Activated CD8-positive, alpha-beta T cell treated with anti-CD3 and anti-CD28 coated beads, Interleukin-2, amount 10 ng/mL, durations not matched to agents 7 days and 5 days (primary cell): ENCODE measurements at regions not wholly inside any gene's neighbourhood (a gene's known extent, or its start where the extent isn't known, plus 50 kb on each side); places are given as distances from the start of the nearest gene placed in this dataset.

Source experiments
- ATAC-seq: fragments of 150-1000 bp; cut with Tn5 transposase; one replicate; pipeline ENCODE4 v1.10.0; 2021; ENCODE audit warnings: moderate library complexity
- CTCF ChIA-PET: fragments of 350-600 bp; sonication (Branson Sonifier 250); formaldehyde crosslinking; loops from one replicate; lab custom pipeline; 2021; ENCODE audit warnings: antibody characterized with exemption; lab: Charles Lee
- POLR2A ChIA-PET: fragments of 350-600 bp; sonication (Branson Sonifier 250); formaldehyde crosslinking; loops from one replicate; lab custom pipeline; 2021; ENCODE audit warnings: antibody characterized with exemption; lab: Charles Lee
- DNase-seq: peaks from one replicate; pipeline ENCODE4 v3.0.0-alpha.2; 2020
- H3K27ac Mint-ChIP-seq: one replicate; pipeline ENCODE4 v1.8.0; 2021; ENCODE audit warnings: mild to moderate bottlenecking, mixed read lengths
- H3K27me3 Mint-ChIP-seq: one replicate; pipeline ENCODE4 v1.8.0; 2021; ENCODE audit warnings: low read depth, mixed read lengths
- H3K36me3 Mint-ChIP-seq: one replicate; pipeline ENCODE4 v1.8.0; 2021; ENCODE audit warnings: low read depth, mixed read lengths
- H3K4me1 Mint-ChIP-seq: one replicate; pipeline ENCODE4 v1.8.0; 2021; ENCODE audit warnings: low read depth, mixed read lengths
- H3K4me3 Mint-ChIP-seq: one replicate; pipeline ENCODE4 v1.8.0; 2021; ENCODE audit warnings: mild to moderate bottlenecking, mixed read lengths
- H3K9me3 Mint-ChIP-seq: one replicate; pipeline ENCODE4 v1.8.0; 2022; ENCODE audit warnings: mixed read lengths; ENCODE audit not compliant: insufficient read depth

DNA sequence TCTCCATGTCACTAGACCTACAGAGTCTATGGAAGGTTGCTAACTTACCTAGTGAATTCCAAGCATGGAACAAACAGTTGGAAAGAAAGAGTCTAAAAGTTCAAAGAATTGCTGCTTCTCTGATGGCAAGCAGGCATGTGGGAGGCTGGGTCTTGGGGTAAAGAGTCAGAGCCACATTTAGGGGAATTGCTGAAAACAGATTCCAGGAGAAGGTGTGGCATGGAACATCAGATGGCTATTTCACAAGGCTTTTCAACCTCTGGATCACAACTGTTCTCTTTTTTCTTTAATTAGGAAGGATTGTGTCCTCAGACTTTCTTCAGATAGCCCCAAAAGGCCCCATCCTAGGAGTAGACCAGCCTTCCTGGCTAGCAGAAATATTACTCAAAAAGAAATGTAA is 601.5 kb downstream of the MAFB start:
- Mint-ChIP-seq H3K4me3 (no peak overlapping the region), H3K36me3 (no peaks in the 10 kb centered on the region), H3K4me1 (no peaks in the 10 kb centered on the region), H3K27me3 (no peaks in the 10 kb centered on the region), H3K27ac (no peak overlapping the region), H3K9me3 (no peaks in the 10 kb centered on the region)
- DNase-seq (no peak), ATAC-seq (no peak)
- ChIA-PET CTCF (no interaction called here), POLR2A (no interaction called here)

DNA sequence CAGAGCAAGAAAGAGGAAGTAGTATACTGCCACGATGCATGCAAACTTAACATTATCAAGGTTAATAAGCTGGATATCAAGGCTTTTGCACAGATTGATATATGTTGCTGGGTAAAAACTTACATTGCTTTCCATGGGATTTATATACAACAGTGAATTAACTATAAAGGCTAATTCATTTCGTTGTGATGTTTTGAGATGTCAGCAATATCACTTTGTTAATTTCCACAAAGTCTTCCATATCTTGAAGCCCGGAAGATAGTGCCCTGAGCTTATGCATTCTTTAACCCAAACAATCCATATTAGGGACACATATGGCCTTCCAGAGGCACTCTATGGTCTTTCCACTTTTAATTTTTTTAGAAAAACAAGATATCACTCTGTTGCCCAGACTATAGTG is 603.5 kb downstream of the MAFB start:
- Mint-ChIP-seq H3K9me3 (no peaks in the 10 kb centered on the region), H3K36me3 (no peaks in the 10 kb centered on the region), H3K4me1 (no peaks in the 10 kb centered on the region), H3K27me3 (no peaks in the 10 kb centered on the region), H3K4me3 (no peak overlapping the region), H3K27ac (no peak overlapping the region)
- CTCF ChIA-PET, result no interaction called here
- ATAC-seq, result no peak
- POLR2A ChIA-PET, result no interaction called here
- no peak for DNase-seq

DNA sequence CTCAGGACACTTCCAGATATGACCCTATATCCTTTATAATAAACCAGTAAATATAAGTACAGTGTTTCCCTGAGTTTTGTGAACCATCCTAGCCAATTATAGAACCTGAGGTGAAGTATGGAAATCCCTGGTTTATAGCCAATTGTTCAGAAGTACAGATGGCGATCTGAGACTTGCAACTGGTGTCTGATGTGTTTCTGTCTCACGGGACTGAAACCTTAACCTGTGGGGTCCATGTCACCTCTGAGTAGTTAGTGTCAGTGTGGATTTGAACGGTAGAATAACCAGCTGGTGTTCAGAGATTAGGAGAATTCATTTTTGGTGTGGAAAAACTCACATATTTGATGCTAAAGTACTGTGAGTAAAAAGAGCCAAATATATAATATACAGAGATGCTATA is 606.6 kb downstream of the MAFB start:
- no peak for DNase-seq
- H3K4me1 Mint-ChIP-seq, result no peaks in the 10 kb centered on the region
- no peaks in the 10 kb centered on the region for H3K9me3 Mint-ChIP-seq
- ChIA-PET CTCF (no interaction called here), POLR2A (no interaction called here)
- H3K27ac Mint-ChIP-seq, result no peak overlapping the region
- no peak for ATAC-seq
- no peaks in the 10 kb centered on the region for H3K36me3 Mint-ChIP-seq
- H3K4me3 Mint-ChIP-seq, result no peak overlapping the region
- no peaks in the 10 kb centered on the region for H3K27me3 Mint-ChIP-seq

DNA sequence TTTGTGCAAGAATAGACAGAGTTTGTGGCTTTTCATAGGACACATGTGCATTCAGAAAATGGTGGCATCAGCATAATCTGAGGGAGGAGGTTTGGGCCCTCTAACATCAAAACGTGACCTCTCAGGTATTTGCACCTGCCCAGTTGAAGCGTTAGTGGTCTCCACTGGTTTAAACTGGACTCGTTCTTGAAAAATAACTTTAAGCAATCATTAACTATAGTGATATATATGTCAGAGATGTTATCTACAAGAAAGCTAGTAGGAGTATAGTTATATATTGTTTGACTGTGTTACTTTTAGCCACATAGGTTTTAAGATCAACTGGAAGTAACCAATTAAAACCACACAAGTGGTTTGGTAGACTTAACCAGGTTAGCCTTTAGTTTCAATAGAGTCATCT is 607.4 kb downstream of the MAFB start:
- H3K27ac Mint-ChIP-seq, result no peak overlapping the region
- no peaks in the 10 kb centered on the region for H3K4me1 Mint-ChIP-seq

DNA sequence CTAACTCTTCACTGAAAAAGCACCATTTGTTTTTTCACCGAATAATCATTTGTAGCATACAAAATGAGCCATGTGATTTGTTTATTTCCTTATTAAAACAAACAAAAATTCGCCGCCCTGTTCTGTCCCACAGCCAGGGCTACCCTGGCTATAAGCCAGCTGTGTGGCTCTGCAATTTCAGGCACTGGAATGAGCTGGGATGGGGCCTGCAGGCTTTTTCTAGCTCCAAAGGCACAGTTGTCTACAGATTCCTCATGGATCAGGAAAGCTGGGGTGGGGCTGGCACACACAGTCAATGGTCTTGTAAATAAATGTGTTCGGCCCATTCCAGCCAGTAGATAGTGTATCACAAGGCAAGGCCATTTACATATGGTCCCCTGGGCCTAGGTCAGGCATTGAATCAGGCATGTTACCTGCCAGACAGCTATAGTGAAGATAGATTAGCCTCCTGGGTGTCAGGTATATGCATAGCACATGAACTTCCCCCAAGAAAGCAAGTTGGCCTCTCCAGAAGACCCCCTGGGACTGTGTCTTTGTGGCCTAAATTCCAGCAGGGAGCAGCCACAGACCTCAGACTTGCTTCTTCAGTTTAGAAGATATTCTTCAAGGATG is 608.9 kb downstream of the MAFB start:
- DNase-seq (no peak), ATAC-seq (no peak)
- Mint-ChIP-seq H3K27ac (no peak overlapping the region), H3K4me3 (no peak overlapping the region), H3K9me3 (no peaks in the 10 kb centered on the region), H3K36me3 (no peaks in the 10 kb centered on the region), H3K27me3 (no peaks in the 10 kb centered on the region), H3K4me1 (no peaks in the 10 kb centered on the region)
- CTCF ChIA-PET, result no interaction called here
- POLR2A ChIA-PET, result no interaction called here

More for the DNA sequence above, 607.4 kb downstream of the MAFB start:
- Mint-ChIP-seq H3K36me3 (no peaks in the 10 kb centered on the region), H3K4me3 (no peak overlapping the region), H3K9me3 (no peaks in the 10 kb centered on the region), H3K27me3 (no peaks in the 10 kb centered on the region)
- ChIA-PET CTCF (no interaction called here), POLR2A (no interaction called here)
- no peak for ATAC-seq
- no peak for DNase-seq

DNA sequence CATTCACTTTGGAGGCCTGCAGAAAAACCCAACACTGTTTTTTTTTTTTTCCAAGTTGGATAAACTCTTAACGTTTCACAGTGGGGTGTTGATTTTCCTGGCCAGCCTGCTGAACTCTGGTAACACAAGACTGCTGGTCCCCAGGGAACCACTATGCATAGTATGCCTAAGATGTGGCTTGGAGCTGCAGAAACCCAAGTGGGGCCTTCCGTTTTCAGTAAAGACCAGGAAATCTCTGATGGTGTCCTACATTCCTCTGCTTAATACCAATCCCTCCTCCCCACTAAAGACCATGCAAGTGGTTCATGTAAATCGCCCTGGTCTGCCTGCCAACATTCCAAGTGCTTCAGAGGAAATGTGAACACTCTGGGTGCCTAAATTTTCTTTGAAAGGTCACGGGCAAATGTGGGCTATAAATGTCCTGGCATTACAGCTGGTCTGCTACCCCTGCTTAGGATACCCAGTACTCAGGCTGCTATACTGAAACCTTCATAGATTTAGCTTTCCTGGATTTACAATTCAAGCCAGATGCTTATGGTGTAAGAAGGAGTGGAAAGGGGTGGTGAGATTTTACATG is 615.4 kb downstream of the MAFB start:
- DNase-seq (no peak), ATAC-seq (no peak)
- H3K36me3 Mint-ChIP-seq, result no peaks in the 10 kb centered on the region
- no peaks in the 10 kb centered on the region for H3K4me1 Mint-ChIP-seq
- H3K27me3 Mint-ChIP-seq, result no peaks in the 10 kb centered on the region
- ChIA-PET CTCF (no interaction called here), POLR2A (no interaction called here)
- H3K4me3 Mint-ChIP-seq, result no peak overlapping the region
- no peaks in the 10 kb centered on the region for H3K9me3 Mint-ChIP-seq
- no peak overlapping the region for H3K27ac Mint-ChIP-seq

DNA sequence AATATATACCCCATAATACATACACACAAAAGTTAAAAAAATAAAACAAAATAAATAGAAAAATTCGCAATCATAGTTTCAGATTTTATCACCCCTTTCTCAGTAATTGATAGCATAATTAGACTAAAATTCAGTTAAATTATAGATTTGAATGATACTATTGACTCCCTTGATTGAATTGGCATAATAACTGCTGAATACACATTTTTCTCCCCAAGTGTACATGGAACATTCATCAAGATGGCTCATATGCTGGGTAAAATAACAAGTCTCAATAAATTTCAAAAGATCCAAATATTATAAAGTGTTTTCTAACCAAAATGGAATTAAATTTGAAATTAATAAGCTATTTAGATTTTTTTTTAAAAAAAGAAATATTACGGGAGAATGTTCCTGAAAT is 616.1 kb downstream of the MAFB start:
- H3K4me1 Mint-ChIP-seq, result no peaks in the 10 kb centered on the region
- no peaks in the 10 kb centered on the region for H3K27me3 Mint-ChIP-seq
- DNase-seq, result no peak
- no peaks in the 10 kb centered on the region for H3K36me3 Mint-ChIP-seq
- no peak for ATAC-seq
- H3K4me3 Mint-ChIP-seq, result no peak overlapping the region
- no peak overlapping the region for H3K27ac Mint-ChIP-seq
- CTCF ChIA-PET, result no interaction called here
- POLR2A ChIA-PET, result no interaction called here
- no peaks in the 10 kb centered on the region for H3K9me3 Mint-ChIP-seq

DNA sequence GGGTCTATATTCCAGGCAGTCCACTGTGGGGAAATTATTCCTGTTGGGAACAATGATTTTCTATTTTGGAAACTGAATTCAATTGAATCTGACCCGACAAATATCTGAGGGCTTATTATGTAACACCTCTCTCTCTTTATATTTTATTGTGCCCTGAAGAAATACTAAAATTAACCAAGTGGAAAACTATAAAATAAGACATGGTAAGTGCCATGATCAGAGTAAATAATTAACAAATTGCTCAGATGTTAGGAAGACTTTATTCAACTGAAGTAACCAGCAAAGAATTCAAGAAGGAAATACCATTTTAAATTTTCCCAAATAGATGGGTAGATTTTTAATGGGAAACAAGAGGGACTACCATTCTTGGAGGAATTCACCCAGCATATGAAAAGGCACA is 632.9 kb downstream of the MAFB start:
- Mint-ChIP-seq H3K9me3 (no peaks in the 10 kb centered on the region), H3K36me3 (no peaks in the 10 kb centered on the region)
- POLR2A ChIA-PET, result no interaction called here

DNA sequence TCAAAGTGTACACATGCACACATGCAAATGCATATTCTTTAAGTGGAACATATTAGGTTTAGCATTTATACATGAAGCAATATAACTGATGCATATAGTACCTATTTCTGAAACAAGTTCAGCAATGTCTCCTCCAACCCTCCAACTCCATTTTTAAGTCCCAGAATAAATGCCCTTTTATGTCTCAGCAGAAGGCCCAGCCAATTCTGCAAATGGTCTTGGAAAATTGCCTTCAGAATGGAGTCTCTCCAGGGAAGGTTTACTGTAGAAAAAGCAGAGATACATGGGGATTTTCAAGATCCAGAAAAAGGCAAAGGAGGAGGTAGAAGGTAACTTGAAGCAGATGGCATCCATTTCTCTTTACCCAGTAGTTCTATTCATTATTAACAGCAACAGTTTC is 633.3 kb downstream of the MAFB start:
- Mint-ChIP-seq H3K36me3 (no peaks in the 10 kb centered on the region), H3K4me3 (no peak overlapping the region), H3K27ac (no peak overlapping the region), H3K9me3 (no peaks in the 10 kb centered on the region), H3K27me3 (no peaks in the 10 kb centered on the region), H3K4me1 (no peaks in the 10 kb centered on the region)
- ChIA-PET CTCF (no interaction called here), POLR2A (no interaction called here)
- no peak for DNase-seq
- ATAC-seq, result no peak

More for the DNA sequence above, 632.9 kb downstream of the MAFB start:
- Mint-ChIP-seq H3K27ac (no peak overlapping the region), H3K4me3 (no peak overlapping the region), H3K27me3 (no peaks in the 10 kb centered on the region), H3K4me1 (no peaks in the 10 kb centered on the region)
- DNase-seq (no peak), ATAC-seq (no peak)
- CTCF ChIA-PET, result no interaction called here

DNA sequence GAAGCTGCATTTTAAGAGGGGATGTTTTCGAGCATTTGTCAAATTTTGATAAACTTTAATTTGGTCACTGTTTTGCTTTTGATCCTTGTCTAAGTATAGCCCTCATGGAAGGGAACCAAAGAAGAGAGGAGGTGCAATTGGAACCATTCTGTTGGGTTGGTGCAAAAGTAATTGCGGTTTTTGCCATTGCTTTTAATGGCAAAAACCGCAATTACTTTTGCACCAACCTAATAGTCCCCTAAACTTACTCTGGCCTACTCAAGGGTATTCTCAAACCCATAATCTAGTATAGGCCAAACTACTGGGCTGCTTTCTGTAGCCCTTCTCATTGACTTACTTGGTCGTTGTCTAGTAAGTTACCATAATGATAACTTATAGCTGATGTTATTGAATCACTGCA is 634.7 kb downstream of the MAFB start:
- Mint-ChIP-seq H3K4me3 (no peak overlapping the region), H3K27me3 (no peaks in the 10 kb centered on the region), H3K9me3 (no peaks in the 10 kb centered on the region), H3K36me3 (no peaks in the 10 kb centered on the region), H3K27ac (no peak overlapping the region), H3K4me1 (no peaks in the 10 kb centered on the region)
- ChIA-PET POLR2A (no interaction called here), CTCF (no interaction called here)
- no peak for ATAC-seq
- no peak for DNase-seq

DNA sequence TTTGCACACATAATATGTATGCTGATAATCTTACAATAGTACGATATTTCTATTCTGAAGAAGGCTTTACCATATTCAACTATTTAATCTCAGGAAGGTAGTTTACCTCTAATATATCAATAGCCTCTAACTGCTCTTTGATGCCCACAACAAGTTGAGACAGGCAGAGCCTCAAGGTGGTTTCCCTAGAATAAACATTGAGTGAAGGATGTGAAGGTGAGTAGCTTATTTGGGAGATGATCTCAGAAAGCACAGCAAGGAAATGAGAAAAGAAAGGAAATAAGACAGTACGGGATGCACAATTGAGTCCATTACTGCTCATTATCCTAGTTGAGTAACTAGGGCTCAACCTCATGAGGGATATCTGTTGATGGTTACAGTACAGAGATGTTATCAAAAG is 638.4 kb downstream of the MAFB start:
- Mint-ChIP-seq H3K9me3 (no peaks in the 10 kb centered on the region), H3K27me3 (no peaks in the 10 kb centered on the region), H3K4me3 (no peak overlapping the region), H3K36me3 (no peaks in the 10 kb centered on the region), H3K27ac (no peak overlapping the region), H3K4me1 (no peaks in the 10 kb centered on the region)
- ChIA-PET CTCF (no interaction called here), POLR2A (no interaction called here)
- no peak for DNase-seq
- ATAC-seq, result no peak

DNA sequence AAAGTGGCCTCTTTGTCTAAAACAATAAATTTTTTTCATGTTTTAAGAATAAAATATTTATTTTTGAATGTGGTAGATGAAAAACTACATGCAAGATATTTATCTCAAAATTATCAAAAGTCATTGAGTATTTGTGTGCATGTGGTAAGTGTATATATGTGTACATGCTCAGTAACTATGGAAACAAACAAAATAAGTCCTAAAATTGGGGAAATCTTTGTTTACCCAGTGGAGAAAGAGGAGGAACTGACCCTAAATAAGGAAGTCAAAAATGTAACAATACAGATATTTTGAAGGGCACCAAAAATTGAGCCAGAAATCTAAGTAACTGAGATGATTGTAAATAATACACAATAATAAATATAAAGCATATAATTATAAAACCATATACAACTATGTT is 639.2 kb downstream of the MAFB start:
- Mint-ChIP-seq H3K4me3 (no peak overlapping the region), H3K4me1 (no peaks in the 10 kb centered on the region), H3K36me3 (no peaks in the 10 kb centered on the region), H3K9me3 (no peaks in the 10 kb centered on the region), H3K27ac (no peak overlapping the region), H3K27me3 (no peaks in the 10 kb centered on the region)
- ATAC-seq (no peak), DNase-seq (no peak)
- ChIA-PET CTCF (no interaction called here), POLR2A (no interaction called here)

DNA sequence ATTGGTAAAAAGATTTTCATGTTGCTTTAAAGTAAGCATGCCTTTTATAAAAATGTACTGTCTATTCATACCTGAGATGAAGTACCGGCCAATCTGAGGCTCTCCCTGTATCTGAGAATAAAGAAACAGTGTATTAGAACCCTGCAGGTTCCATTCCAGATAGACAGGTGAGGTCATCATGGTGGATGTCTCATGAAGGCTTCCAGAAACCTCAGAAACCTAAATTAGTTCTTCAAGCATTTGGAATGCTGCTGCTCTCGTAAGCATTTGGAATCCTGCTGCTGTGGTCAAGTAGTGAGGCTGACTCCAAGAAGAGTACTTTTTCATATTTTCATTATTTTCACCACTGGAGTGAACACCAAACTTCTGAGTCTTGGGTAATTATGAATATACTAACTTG is 642.3 kb downstream of the MAFB start:
- DNase-seq (no peak), ATAC-seq (no peak)
- no peaks in the 10 kb centered on the region for H3K36me3 Mint-ChIP-seq
- ChIA-PET CTCF (no interaction called here), POLR2A (no interaction called here)
- no peaks in the 10 kb centered on the region for H3K9me3 Mint-ChIP-seq
- no peaks in the 10 kb centered on the region for H3K4me1 Mint-ChIP-seq
- H3K27me3 Mint-ChIP-seq, result no peaks in the 10 kb centered on the region
- H3K27ac Mint-ChIP-seq, result no peak overlapping the region
- no peak overlapping the region for H3K4me3 Mint-ChIP-seq
